IMR-90 (cell line): ENCODE measurements at regions not wholly inside any gene's neighbourhood (a gene's known extent, or its start where the extent isn't known, plus 50 kb on each side); places are given as distances from the start of the nearest gene placed in this dataset.

Source experiments
- CTCF ChIP-seq: conservative IDR thresholded peaks from 2 replicates; pipeline ENCODE4 v1.5.1; 2012; ENCODE audit warnings: mild to moderate bottlenecking, low read depth, low read length, improper control_type of control experiment
- FOS ChIP-seq: fragments of 150-350 bp; IDR thresholded peaks from 2 replicates; pipeline ENCODE4 v1.6.1; 2016; ENCODE audit warnings: low read depth, low read length
- MXI1 ChIP-seq: IDR thresholded peaks from 2 replicates; pipeline ENCODE4 v1.6.1; 2012; ENCODE audit warnings: low read depth, mild to moderate bottlenecking, low read length, moderate library complexity, borderline replicate concordance
- SMC3 ChIP-seq: fragments of 150-350 bp; IDR thresholded peaks from 2 replicates; pipeline ENCODE4 v1.6.1; 2016; ENCODE audit warnings: low read depth, mild to moderate bottlenecking, antibody characterized with exemption, low read length, moderate library complexity

GRCh38 chr5:3835811-3836210 is 240.2 kb downstream of the IRX1 start:
- TF ChIP-seq SMC3 (no peak), CTCF (no peak), MXI1 (no peak), FOS (no peak)
